SJCRH30 (cell line): ENCODE measurements at regions not wholly inside any gene's neighbourhood (a gene's known extent, or its start where the extent isn't known, plus 50 kb on each side); places are given as distances from the start of the nearest gene placed in this dataset.
"Not testable (repeated sequence)": the region's sequence is repeated elsewhere in the genome, so short reads cannot be mapped to it uniquely, and the experiment has no call there.

Source experiments
- DNase-seq, 2 experiments: peaks; one replicate each; pipeline ENCODE4 v3.0.0-alpha.2; 2015 to 2020
- H3K27ac ChIP-seq: fragments of 250-450 bp; sonication (Bioruptor Pico); 2 replicates; pipeline ENCODE4 v1.5.1; 2020; ENCODE audit warnings: mild to moderate bottlenecking, moderate library complexity
- H3K27me3 ChIP-seq: fragments of 250-450 bp; sonication (Bioruptor Pico); 2 replicates; pipeline ENCODE4 v1.5.1; 2020; ENCODE audit warnings: mild to moderate bottlenecking, moderate library complexity
- H3K36me3 ChIP-seq: fragments of 250-450 bp; sonication (Bioruptor Pico); 2 replicates; pipeline ENCODE4 v1.5.1; 2020; ENCODE audit warnings: mild to moderate bottlenecking, moderate library complexity
- H3K4me1 ChIP-seq: fragments of 250-450 bp; sonication (Bioruptor Pico); 2 replicates; pipeline ENCODE4 v1.5.1; 2020; ENCODE audit warnings: mild to moderate bottlenecking, moderate library complexity
- H3K4me3 ChIP-seq: fragments of 250-450 bp; sonication (Bioruptor Pico); 2 replicates; pipeline ENCODE4 v1.5.1; 2020; ENCODE audit warnings: mild to moderate bottlenecking, moderate library complexity
- H3K9me3 ChIP-seq: fragments of 250-450 bp; sonication (Bioruptor Pico); replicated peaks from 2 replicates; pipeline ENCODE4 v1.5.1; 2020; ENCODE audit warnings: mild to moderate bottlenecking, moderate library complexity

GRCh38 chr5:125228363-125229070 lies 482.1 kb upstream of the ZNF608 start:
- Histone ChIP-seq H3K9me3 (peaks cover 3% of the 10 kb centered on the region), H3K4me3 (no peak overlapping the region), H3K36me3 (no peaks in the 10 kb centered on the region), H3K27ac (no peak overlapping the region), H3K4me1 (no peaks in the 10 kb centered on the region; the same call in 1 of the 2 replicates), H3K27me3 (no peaks in the 10 kb centered on the region)
- DNase-seq = no peak

GRCh38 chr5:125229556-125229955 lies 483.1 kb upstream of the ZNF608 start:
- no peaks in the 10 kb centered on the region for H3K27me3 ChIP-seq
- no peak for DNase-seq
- H3K4me3 ChIP-seq = no peak overlapping the region
- no peaks in the 10 kb centered on the region; the same call in 1 of the 2 replicates for H3K4me1 ChIP-seq
- no peak overlapping the region for H3K27ac ChIP-seq
- peaks cover 3% of the 10 kb centered on the region for H3K9me3 ChIP-seq
- no peaks in the 10 kb centered on the region for H3K36me3 ChIP-seq

GRCh38 chr5:125232779-125233230 lies 486.4 kb upstream of the ZNF608 start:
- Histone ChIP-seq H3K27me3 (no peaks in the 10 kb centered on the region), H3K27ac (no peak overlapping the region)
- DNase-seq = no peak

GRCh38 chr5:125233944-125234343 lies 487.5 kb upstream of the ZNF608 start:
- H3K9me3 ChIP-seq = peaks cover 3% of the 10 kb centered on the region; the same call in 1 of the 2 replicates
- no peak overlapping the region for H3K27ac ChIP-seq
- no peaks in the 10 kb centered on the region for H3K27me3 ChIP-seq
- no peak for DNase-seq
- H3K4me3 ChIP-seq = no peak overlapping the region
- H3K36me3 ChIP-seq = no peaks in the 10 kb centered on the region
- no peaks in the 10 kb centered on the region for H3K4me1 ChIP-seq

More at GRCh38 chr5:125232779-125233230, 486.4 kb upstream of the ZNF608 start:
- Histone ChIP-seq H3K9me3 (peaks cover 3% of the 10 kb centered on the region; the same call in 1 of the 2 replicates), H3K4me3 (no peak overlapping the region), H3K36me3 (no peaks in the 10 kb centered on the region), H3K4me1 (no peaks in the 10 kb centered on the region)

GRCh38 chr5:125236007-125236406 lies 489.6 kb upstream of the ZNF608 start:
- Histone ChIP-seq H3K27ac (no peak overlapping the region), H3K9me3 (peaks cover 3% of the 10 kb centered on the region; the same call in 1 of the 2 replicates), H3K36me3 (no peaks in the 10 kb centered on the region), H3K27me3 (no peaks in the 10 kb centered on the region), H3K4me3 (no peak overlapping the region), H3K4me1 (no peaks in the 10 kb centered on the region)
- no peak for DNase-seq

- no peaks in the 10 kb centered on the region for H3K4me1 ChIP-seq
- no peaks in the 10 kb centered on the region for H3K27me3 ChIP-seq
These were observed 490.5 kb upstream of the ZNF608 start for GRCh38 chr5:125236981-125237380.

GRCh38 chr5:125244531-125244930 lies 498.1 kb upstream of the ZNF608 start:
- Histone ChIP-seq H3K36me3 (no peaks in the 10 kb centered on the region), H3K27ac (no peak overlapping the region), H3K4me1 (no peaks in the 10 kb centered on the region), H3K27me3 (no peaks in the 10 kb centered on the region), H3K4me3 (no peak overlapping the region), H3K9me3 (0 out of 2 replicates have a peak, but pooled peaks cover 3% of the 10 kb centered on the region)
- no peak for DNase-seq

More at GRCh38 chr5:125236981-125237380, 490.5 kb upstream of the ZNF608 start:
- H3K4me3 ChIP-seq = no peak overlapping the region
- H3K27ac ChIP-seq = no peak overlapping the region
- H3K9me3 ChIP-seq = peaks cover 2% of the 10 kb centered on the region; the same call in 1 of the 2 replicates
- no peaks in the 10 kb centered on the region for H3K36me3 ChIP-seq
- DNase-seq = no peak

GRCh38 chr5:125245216-125245615 lies 498.8 kb upstream of the ZNF608 start:
- Histone ChIP-seq H3K27ac (no peak overlapping the region), H3K27me3 (no peaks in the 10 kb centered on the region), H3K4me3 (no peak overlapping the region), H3K4me1 (no peaks in the 10 kb centered on the region), H3K36me3 (no peaks in the 10 kb centered on the region), H3K9me3 (0 out of 2 replicates have a peak, but pooled peaks cover 3% of the 10 kb centered on the region)
- DNase-seq = no peak

GRCh38 chr5:125249400-125249799 lies 503.0 kb upstream of the ZNF608 start:
- no peaks in the 10 kb centered on the region for H3K27me3 ChIP-seq
- no peak overlapping the region for H3K27ac ChIP-seq
- DNase-seq = no peak
- H3K9me3 ChIP-seq = no peaks in the 10 kb centered on the region
- no peaks in the 10 kb centered on the region for H3K36me3 ChIP-seq
- no peaks in the 10 kb centered on the region for H3K4me1 ChIP-seq
- H3K4me3 ChIP-seq = no peak overlapping the region

GRCh38 chr5:125251703-125252102 lies 505.3 kb upstream of the ZNF608 start:
- H3K27me3 ChIP-seq = no peaks in the 10 kb centered on the region
- H3K4me3 ChIP-seq = no peak overlapping the region
- no peaks in the 10 kb centered on the region for H3K4me1 ChIP-seq
- H3K27ac ChIP-seq = no peak overlapping the region
- 0 out of 2 replicates have a peak, but pooled peaks cover 7% of the 10 kb centered on the region for H3K9me3 ChIP-seq
- no peaks in the 10 kb centered on the region for H3K36me3 ChIP-seq
- no peak for DNase-seq

- H3K4me3 ChIP-seq, H3K27ac ChIP-seq, DNase-seq, H3K36me3 ChIP-seq, H3K27me3 ChIP-seq, H3K4me1 ChIP-seq, H3K9me3 ChIP-seq: not testable (repeated sequence)
These were observed 507.2 kb upstream of the ZNF608 start for GRCh38 chr5:125253634-125254033.

- Histone ChIP-seq H3K36me3 (no peaks in the 10 kb centered on the region), H3K9me3 (0 out of 2 replicates have a peak, but pooled peaks cover 7% of the 10 kb centered on the region), H3K27me3 (no peaks in the 10 kb centered on the region), H3K4me3 (no peak overlapping the region), H3K4me1 (no peaks in the 10 kb centered on the region), H3K27ac (no peak overlapping the region)
- no peak for DNase-seq
These were observed 507.8 kb upstream of the ZNF608 start for GRCh38 chr5:125254267-125254666.

- H3K27ac ChIP-seq = no peak overlapping the region
- H3K4me3 ChIP-seq = no peak overlapping the region
- 0 out of 2 replicates have a peak, but pooled peaks cover 1% of the 10 kb centered on the region for H3K4me1 ChIP-seq
- 0 out of 2 replicates have a peak, but pooled peaks cover 7% of the 10 kb centered on the region for H3K9me3 ChIP-seq
- H3K36me3 ChIP-seq = no peaks in the 10 kb centered on the region
- DNase-seq = no peak
- H3K27me3 ChIP-seq = no peaks in the 10 kb centered on the region
These were observed 509.9 kb upstream of the ZNF608 start for GRCh38 chr5:125256296-125256695.

GRCh38 chr5:125257057-125257972 lies 510.9 kb upstream of the ZNF608 start:
- no peaks in the 10 kb centered on the region for H3K27me3 ChIP-seq
- no peaks in the 10 kb centered on the region for H3K36me3 ChIP-seq
- peaks cover 9% of the 10 kb centered on the region for H3K4me1 ChIP-seq
- no peak overlapping the region for H3K27ac ChIP-seq
- DNase-seq = no peak
- H3K4me3 ChIP-seq = no peak overlapping the region
- H3K9me3 ChIP-seq = 0 out of 2 replicates have a peak, but pooled peaks cover 7% of the 10 kb centered on the region

- Histone ChIP-seq H3K36me3 (no peaks in the 10 kb centered on the region), H3K4me1 (peaks cover 13% of the 10 kb centered on the region)
These were observed 511.6 kb upstream of the ZNF608 start for GRCh38 chr5:125257997-125258396.

More at GRCh38 chr5:125257997-125258396, 511.6 kb upstream of the ZNF608 start:
- H3K27ac ChIP-seq = no peak overlapping the region
- 0 out of 2 replicates have a peak, but pooled peaks cover 7% of the 10 kb centered on the region for H3K9me3 ChIP-seq
- H3K27me3 ChIP-seq = no peaks in the 10 kb centered on the region
- no peak for DNase-seq
- no peak overlapping the region for H3K4me3 ChIP-seq
